HG02885 (cell line): ENCODE measurements at regions not wholly inside any gene's neighbourhood (a gene's known extent, or its start where the extent isn't known, plus 50 kb on each side); places are given as distances from the start of the nearest gene placed in this dataset.
"Not testable (repeated sequence)": the region's sequence is repeated elsewhere in the genome, so short reads cannot be mapped to it uniquely, and the experiment has no call there.

Experiments
- ATAC-seq: cut with Tn5 transposase; IDR thresholded peaks from one replicate; pipeline ENCODE4 v1.9.1; 2021; ENCODE audit warnings: mild to moderate bottlenecking; ENCODE audit not compliant: unreplicated experiment, poor library complexity

GRCh38 chr15:59904450-59905135, 99.5 kb upstream of the FOXB1 start:
- ATAC-seq = no peak

- no peak for ATAC-seq
Measured at GRCh38 chr15:59896663-59897074, 107.4 kb upstream of the FOXB1 start.

- no peak for ATAC-seq
Measured at GRCh38 chr15:59894835-59895234, 109.3 kb upstream of the FOXB1 start.

- ATAC-seq = no peak
Measured at GRCh38 chr15:59892985-59893384, 111.1 kb upstream of the FOXB1 start.

- ATAC-seq = not testable (repeated sequence)
Measured at GRCh38 chr15:59887870-59888269, 116.2 kb upstream of the FOXB1 start.

- ATAC-seq = no peak
Measured at GRCh38 chr15:59887211-59887610, 116.9 kb upstream of the FOXB1 start.

GRCh38 chr15:59886441-59886840, 117.7 kb upstream of the FOXB1 start:
- ATAC-seq = no peak

- no peak for ATAC-seq
Measured at GRCh38 chr15:59885832-59886231, 118.3 kb upstream of the FOXB1 start.

- ATAC-seq = no peak
Measured at GRCh38 chr15:59879506-59880265, 124.4 kb upstream of the FOXB1 start.

GRCh38 chr15:59876140-59876539, 128.0 kb upstream of the FOXB1 start:
- ATAC-seq = no peak

- no peak for ATAC-seq
Measured at GRCh38 chr15:59873644-59874272, 130.4 kb upstream of the FOXB1 start.

- no peak for ATAC-seq
Measured at GRCh38 chr15:59867086-59867855, 136.8 kb upstream of the FOXB1 start.

- no peak for ATAC-seq
Measured at GRCh38 chr15:59866642-59867041, 137.5 kb upstream of the FOXB1 start.

GRCh38 chr15:59862191-59863155, 141.6 kb upstream of the FOXB1 start:
- ATAC-seq = no peak

GRCh38 chr15:59847968-59848367, 156.1 kb upstream of the FOXB1 start:
- no peak for ATAC-seq

- ATAC-seq = no peak
Measured at GRCh38 chr15:59845942-59846499, 156.9 kb upstream of the BNIP2 start.

GRCh38 chr15:59843609-59844008, 154.5 kb upstream of the BNIP2 start:
- ATAC-seq = no peak

GRCh38 chr15:59841036-59841435, 151.9 kb upstream of the BNIP2 start:
- ATAC-seq = no peak

- no peak for ATAC-seq
Measured at GRCh38 chr15:59839906-59840305, 150.8 kb upstream of the BNIP2 start.
